SK-N-SH (cell line): ENCODE measurements at regions not wholly inside any gene's neighbourhood (a gene's known extent, or its start where the extent isn't known, plus 50 kb on each side); places are given as distances from the start of the nearest gene placed in this dataset.

Experiments used
- CTCF ChIA-PET: fragments of 300-600, 350-600 bp; formaldehyde crosslinking; extraction: SDS; loops from one replicate; lab custom pipeline; 2021; lab: Yijun Ruan, JAX
- POLR2A ChIA-PET: fragments of 350-600 bp; sonication (Branson Sonifier 250); formaldehyde crosslinking; extraction: SDS; loops from one replicate; lab custom pipeline; 2020; ENCODE audit warnings: antibody characterized with exemption, inconsistent platforms; lab: Yijun Ruan, JAX
- DNase-seq: peaks from one replicate; pipeline ENCODE4 v3.0.0; 2012
- H2AFZ ChIP-seq: fragments of 200-600 bp; sonication (generic); 2 replicates; pipeline ENCODE4 v1.8.1; 2016; ENCODE audit warnings: antibody characterized with exemption, mild to moderate bottlenecking, low read depth
- H3F3A ChIP-seq: fragments of 200-600 bp; sonication (generic); replicated peaks from 2 replicates; pipeline ENCODE3; 2016; ENCODE audit warnings: antibody characterized with exemption, mild to moderate bottlenecking; ENCODE audit not compliant: insufficient read depth
- H3K27ac ChIP-seq, 2 experiments: fragments of 200-500 bp in 1 of 2; fragments of 200-600 bp in 1 of 2; sonication (Bioruptor generic) in 1 of 2; sonication (generic), shearing (Covaris generic) in 1 of 2; 2 replicates each; pipeline versions ENCODE4 v1.5.1 to v1.6.1; 2014 to 2016; ENCODE audit warnings: low read depth in 2 of 2, inconsistent platforms in 1 of 2, low read length in 1 of 2, mild to moderate bottlenecking in 1 of 2, mixed read lengths in 1 of 2
- H3K27me3 ChIP-seq: fragments of 200-600 bp; sonication (generic), shearing (Covaris generic); 2 replicates; pipeline ENCODE4 v1.6.1; 2016; ENCODE audit warnings: mixed run types; ENCODE audit not compliant: insufficient read depth
- H3K36me3 ChIP-seq, 2 experiments: fragments of 200-500 bp in 1 of 2; fragments of 200-600 bp in 1 of 2; sonication (Bioruptor generic) in 1 of 2; sonication (generic) in 1 of 2; replicated peaks in 1 of 2; 2 replicates each; pipeline versions ENCODE3 to v1.5.1; 2014 to 2016; ENCODE audit warnings: low read length in 1 of 2, mild to moderate bottlenecking in 1 of 2; ENCODE audit not compliant: insufficient read depth in 2 of 2, control insufficient read depth in 1 of 2
- H3K4me1 ChIP-seq, 2 experiments: fragments of 200-500 bp in 1 of 2; fragments of 200-600 bp in 1 of 2; sonication (Bioruptor generic) in 1 of 2; sonication (generic), shearing (Covaris generic) in 1 of 2; 2 replicates each; pipeline versions ENCODE4 v1.5.1 to v1.6.1; 2014 to 2016; ENCODE audit warnings: low read depth in 1 of 2, low read length in 1 of 2, mixed run types in 1 of 2; ENCODE audit not compliant: insufficient read depth in 2 of 2, control insufficient read depth in 1 of 2
- H3K4me2 ChIP-seq: fragments of 200-600 bp; sonication (generic), shearing (Covaris generic); 2 replicates; pipeline ENCODE4 v1.6.1; 2017; ENCODE audit warnings: mixed run types
- H3K4me3 ChIP-seq, 2 experiments: fragments of 200-500 bp in 1 of 2; fragments of 200-600 bp in 1 of 2; sonication (Bioruptor generic) in 1 of 2; sonication (generic), shearing (Covaris generic) in 1 of 2; 2 replicates each; pipeline versions ENCODE4 v1.5.1 to v1.8.1; 2014 to 2016; ENCODE audit warnings: low read depth in 2 of 2, inconsistent platforms in 1 of 2, low read length in 1 of 2, mild to moderate bottlenecking in 1 of 2, mixed read lengths in 1 of 2, moderate library complexity in 1 of 2
- H3K79me2 ChIP-seq: fragments of 200-600 bp; sonication (generic); 2 replicates; pipeline ENCODE4 v1.8.1; 2017; ENCODE audit warnings: mild to moderate bottlenecking; ENCODE audit not compliant: insufficient read depth
- H3K9ac ChIP-seq: fragments of 200-600 bp; sonication (generic); 2 replicates; pipeline ENCODE4 v1.6.1; 2017; ENCODE audit warnings: mixed run types
- H3K9me2 ChIP-seq: fragments of 200-600 bp; sonication (generic); 2 replicates; pipeline ENCODE4 v1.6.1; 2017; ENCODE audit warnings: mixed run types
- H3K9me3 ChIP-seq: fragments of 200-600 bp; sonication (generic); 2 replicates; pipeline ENCODE4 v1.6.1; 2017; ENCODE audit warnings: mixed run types, mild to moderate bottlenecking, moderate library complexity
- H4K20me1 ChIP-seq: fragments of 200-600 bp; sonication (generic); 2 replicates; pipeline ENCODE4 v1.6.1; 2017; ENCODE audit warnings: mild to moderate bottlenecking, mixed run types; ENCODE audit not compliant: insufficient read depth
- CHD2 ChIP-seq: fragments of 150-350 bp; IDR thresholded peaks from 2 replicates; pipeline ENCODE4 v1.6.1; 2018; ENCODE audit warnings: low read length; ENCODE audit not compliant: partially characterized antibody
- FOXM1 ChIP-seq: IDR thresholded peaks from 2 replicates; pipeline ENCODE4 v1.4.0; 2012; ENCODE audit warnings: low read depth, mild to moderate bottlenecking
- GABPA ChIP-seq: IDR thresholded peaks from 2 replicates; pipeline ENCODE4 v1.4.0; 2012; ENCODE audit warnings: low read depth, mild to moderate bottlenecking
- NFIC ChIP-seq: IDR thresholded peaks from 2 replicates; pipeline ENCODE4 v1.4.0; 2012; ENCODE audit warnings: borderline replicate concordance
- NRF1 ChIP-seq: IDR thresholded peaks from 2 replicates; pipeline ENCODE4 v1.6.1; 2012; ENCODE audit warnings: low read depth, mild to moderate bottlenecking, low read length
- RAD21 ChIP-seq: IDR thresholded peaks from 2 replicates; pipeline ENCODE4 v1.6.1; 2012; ENCODE audit warnings: mild to moderate bottlenecking, low read length
- REST ChIP-seq: IDR thresholded peaks from 2 replicates; pipeline ENCODE4 v1.6.1; 2012; ENCODE audit warnings: mild to moderate bottlenecking, low read depth, low read length, moderate library complexity
- USF1 ChIP-seq: IDR thresholded peaks from 2 replicates; pipeline ENCODE4 v1.4.0; 2012; ENCODE audit warnings: low read depth, borderline replicate concordance
- whole genome bisulfite sequencing: methylation state at CpG from one replicate; pipeline ENCODE4 v1.1.6; 2017; ENCODE audit warnings: low lambda C conversion rate; 5-methylcytosine and 5-hydroxymethylcytosine counted together
- TF ChIP-seq, protein P1 (sequence below): fragments of 150-350 bp; IDR thresholded peaks from 2 replicates; pipeline ENCODE4 v1.6.1; 2016; ENCODE audit warnings: mild to moderate bottlenecking, low read depth, low read length

GRCh38 chr13:112172017-112172416 lies 105.1 kb downstream of the SOX1 start:
- Histone ChIP-seq H3K9me3 (no peaks in the 10 kb centered on the region), H3K36me3 (no peaks in the 10 kb centered on the region), H3K9me2 (no peaks in the 10 kb centered on the region), H3K27me3 (peaks cover 42% of the 10 kb centered on the region), H3F3A (no peaks in the 10 kb centered on the region), H4K20me1 (no peaks in the 10 kb centered on the region), H3K4me3 (no peak overlapping the region), H3K9ac (no peak overlapping the region)
- POLR2A ChIA-PET = no interaction called here
- no peak for DNase-seq
- no peak for TF ChIP-seq REST
- TF ChIP-seq, protein P1, sequence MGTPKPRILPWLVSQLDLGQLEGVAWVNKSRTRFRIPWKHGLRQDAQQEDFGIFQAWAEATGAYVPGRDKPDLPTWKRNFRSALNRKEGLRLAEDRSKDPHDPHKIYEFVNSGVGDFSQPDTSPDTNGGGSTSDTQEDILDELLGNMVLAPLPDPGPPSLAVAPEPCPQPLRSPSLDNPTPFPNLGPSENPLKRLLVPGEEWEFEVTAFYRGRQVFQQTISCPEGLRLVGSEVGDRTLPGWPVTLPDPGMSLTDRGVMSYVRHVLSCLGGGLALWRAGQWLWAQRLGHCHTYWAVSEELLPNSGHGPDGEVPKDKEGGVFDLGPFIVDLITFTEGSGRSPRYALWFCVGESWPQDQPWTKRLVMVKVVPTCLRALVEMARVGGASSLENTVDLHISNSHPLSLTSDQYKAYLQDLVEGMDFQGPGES = no peak
- TF ChIP-seq NFIC = no peak
- no peak for TF ChIP-seq GABPA
- TF ChIP-seq CHD2 = no peak
- TF ChIP-seq FOXM1 = no peak
- TF ChIP-seq, all 33 proteins: peak for 0
- H2AFZ ChIP-seq = no peak overlapping the region
- no peaks in the 10 kb centered on the region for H3K79me2 ChIP-seq
- H3K27ac ChIP-seq = no peak overlapping the region
- WGBS = 2% methylated on average over 6 of the region's 9 CpGs
- no peak overlapping the region for H3K4me2 ChIP-seq
- H3K4me1 ChIP-seq = no peaks in the 10 kb centered on the region
- CTCF ChIA-PET = no interaction called here

DNA sequence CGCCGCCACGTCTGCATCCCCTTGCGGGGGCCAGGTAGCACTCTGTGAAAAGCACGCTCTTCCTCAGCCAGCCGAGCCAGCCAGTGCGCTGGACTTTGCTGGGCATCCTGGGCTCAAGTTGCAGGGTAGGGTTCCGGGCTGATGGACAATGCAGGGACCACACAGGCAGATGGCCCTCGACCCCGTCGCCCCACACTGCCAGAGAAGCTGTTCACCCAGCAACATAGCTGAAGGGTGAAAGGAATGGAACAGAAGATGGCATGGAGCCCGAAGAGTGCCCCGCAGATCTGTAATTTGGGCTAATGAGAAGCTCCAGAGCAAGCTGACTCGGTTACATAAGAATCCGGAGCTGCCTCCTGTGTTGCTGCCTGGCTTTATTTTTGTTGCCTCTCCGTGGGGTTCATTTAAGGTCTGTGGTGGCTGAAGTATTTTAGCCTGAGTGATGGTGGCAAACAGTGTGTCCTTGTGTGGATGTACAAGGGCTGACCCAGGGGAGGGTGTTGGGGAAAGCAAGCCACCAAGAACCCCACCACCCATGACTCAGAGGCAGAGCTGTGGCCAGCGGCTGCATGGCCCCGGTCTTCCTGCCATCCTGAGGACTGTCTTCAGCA lies 105.8 kb downstream of the SOX1 start:
- ChIA-PET POLR2A (no interaction called here), CTCF (no interaction called here)
- no peaks in the 10 kb centered on the region for H3K9me3 ChIP-seq
- H3K36me3 ChIP-seq = no peaks in the 10 kb centered on the region
- H3K4me1 ChIP-seq = no peaks in the 10 kb centered on the region
- H3K9me2 ChIP-seq = no peaks in the 10 kb centered on the region
- TF ChIP-seq USF1 = no peak
- TF ChIP-seq RAD21 = no peak
- no peak for TF ChIP-seq NRF1
- H3K27ac ChIP-seq = no peak overlapping the region
- 5% methylated on average over 16 of the region's 18 CpGs for WGBS
- no peaks in the 10 kb centered on the region for H3F3A ChIP-seq
- H2AFZ ChIP-seq = no peak overlapping the region
- no peaks in the 10 kb centered on the region for H3K79me2 ChIP-seq
- no peak overlapping the region for H3K4me2 ChIP-seq
- peaks cover 42% of the 10 kb centered on the region for H3K27me3 ChIP-seq
- H3K4me3 ChIP-seq = no peak overlapping the region
- no peak for DNase-seq
- H3K9ac ChIP-seq = no peak overlapping the region
- H4K20me1 ChIP-seq = no peaks in the 10 kb centered on the region
